ENCODE measurements at regions not wholly inside any gene's neighbourhood (a gene's known extent, or its start where the extent isn't known, plus 50 kb on each side); places are given as distances from the start of the nearest gene placed in this dataset.
A peak's percentile ranks its signal among the peaks of the same experiment; 100 is the strongest.

- TF ChIP-seq USF1 (IDR thresholded peaks at IDR 0.05) = no peak
- no peak for TF ChIP-seq EP300 (IDR thresholded peaks at IDR 0.05; ENCODE audit: borderline replicate concordance)
- TF ChIP-seq RAD21 (IDR thresholded peaks at IDR 0.05; ENCODE audit: low read depth) = no peak
- no peak for TF ChIP-seq FOXM1 (IDR thresholded peaks at IDR 0.05; ENCODE audit: borderline replicate concordance, low read depth)
- no peak for TF ChIP-seq CEBPB (IDR thresholded peaks at IDR 0.05)
- no peak for TF ChIP-seq ZBTB7A (IDR thresholded peaks at IDR 0.05; ENCODE audit: low read depth)
- TF ChIP-seq TCF12 (IDR thresholded peaks at IDR 0.05; ENCODE audit: low read depth) = no peak
- TF ChIP-seq EGR1 (IDR thresholded peaks at IDR 0.05) = no peak
- TF ChIP-seq YY1 (IDR thresholded peaks at IDR 0.05; ENCODE audit: low read depth) = no peak
- no peak for TF ChIP-seq REST (IDR thresholded peaks at IDR 0.05; ENCODE audit: low read depth)
- TF ChIP-seq NFIC (IDR thresholded peaks at IDR 0.05) = no peak
- no peak for TF ChIP-seq TEAD4 (IDR thresholded peaks at IDR 0.05)
- TF ChIP-seq CREB1 (IDR thresholded peaks at IDR 0.05; ENCODE audit: low read depth) = no peak
- no peak for TF ChIP-seq TAF1 (IDR thresholded peaks at IDR 0.05; ENCODE audit: low read depth)
- TF ChIP-seq, protein P1, sequence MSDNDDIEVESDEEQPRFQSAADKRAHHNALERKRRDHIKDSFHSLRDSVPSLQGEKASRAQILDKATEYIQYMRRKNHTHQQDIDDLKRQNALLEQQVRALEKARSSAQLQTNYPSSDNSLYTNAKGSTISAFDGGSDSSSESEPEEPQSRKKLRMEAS (IDR thresholded peaks at IDR 0.05) = no peak
Measured at GRCh38 chr16:58850019-58850677, 116.0 kb upstream of the GOT2 start.

DNA sequence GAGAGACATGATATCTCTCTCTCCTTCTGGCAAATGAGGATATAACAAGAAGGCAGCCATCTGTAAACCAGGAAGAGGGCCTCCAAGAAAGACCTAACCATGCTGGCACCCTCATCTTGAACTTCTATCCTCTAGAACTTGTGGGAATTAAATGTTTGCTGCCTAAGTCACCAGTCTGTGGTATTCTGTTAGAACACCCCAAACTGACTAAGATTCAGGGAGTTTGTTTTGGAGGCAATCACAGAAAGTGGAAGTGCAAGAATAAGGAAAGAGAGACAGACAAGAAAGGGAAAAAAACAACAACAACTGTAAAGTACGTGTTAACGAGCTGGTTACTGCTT, 114.5 kb upstream of the GOT2 start:
- no peak for TF ChIP-seq ZBTB7A (IDR thresholded peaks at IDR 0.05; ENCODE audit: low read depth)
- TF ChIP-seq TEAD4 (IDR thresholded peaks at IDR 0.05) = no peak
- no peak for TF ChIP-seq TCF12 (IDR thresholded peaks at IDR 0.05; ENCODE audit: low read depth)
- TF ChIP-seq CREB1 (IDR thresholded peaks at IDR 0.05; ENCODE audit: low read depth) = no peak
- TF ChIP-seq REST (IDR thresholded peaks at IDR 0.05; ENCODE audit: low read depth) = no peak
- TF ChIP-seq EGR1 (IDR thresholded peaks at IDR 0.05) = no peak
- TF ChIP-seq RAD21 (IDR thresholded peaks at IDR 0.05; ENCODE audit: low read depth) = no peak
- no peak for TF ChIP-seq CEBPB (IDR thresholded peaks at IDR 0.05)
- TF ChIP-seq NFIC (IDR thresholded peaks at IDR 0.05) = no peak
- TF ChIP-seq YY1 (IDR thresholded peaks at IDR 0.05; ENCODE audit: low read depth) = no peak
- TF ChIP-seq USF1 (IDR thresholded peaks at IDR 0.05) = no peak
- TF ChIP-seq FOXM1 (IDR thresholded peaks at IDR 0.05; ENCODE audit: borderline replicate concordance, low read depth) = no peak
- TF ChIP-seq, protein P1 (IDR thresholded peaks at IDR 0.05) = no peak
- no peak for TF ChIP-seq EP300 (IDR thresholded peaks at IDR 0.05; ENCODE audit: borderline replicate concordance)

DNA sequence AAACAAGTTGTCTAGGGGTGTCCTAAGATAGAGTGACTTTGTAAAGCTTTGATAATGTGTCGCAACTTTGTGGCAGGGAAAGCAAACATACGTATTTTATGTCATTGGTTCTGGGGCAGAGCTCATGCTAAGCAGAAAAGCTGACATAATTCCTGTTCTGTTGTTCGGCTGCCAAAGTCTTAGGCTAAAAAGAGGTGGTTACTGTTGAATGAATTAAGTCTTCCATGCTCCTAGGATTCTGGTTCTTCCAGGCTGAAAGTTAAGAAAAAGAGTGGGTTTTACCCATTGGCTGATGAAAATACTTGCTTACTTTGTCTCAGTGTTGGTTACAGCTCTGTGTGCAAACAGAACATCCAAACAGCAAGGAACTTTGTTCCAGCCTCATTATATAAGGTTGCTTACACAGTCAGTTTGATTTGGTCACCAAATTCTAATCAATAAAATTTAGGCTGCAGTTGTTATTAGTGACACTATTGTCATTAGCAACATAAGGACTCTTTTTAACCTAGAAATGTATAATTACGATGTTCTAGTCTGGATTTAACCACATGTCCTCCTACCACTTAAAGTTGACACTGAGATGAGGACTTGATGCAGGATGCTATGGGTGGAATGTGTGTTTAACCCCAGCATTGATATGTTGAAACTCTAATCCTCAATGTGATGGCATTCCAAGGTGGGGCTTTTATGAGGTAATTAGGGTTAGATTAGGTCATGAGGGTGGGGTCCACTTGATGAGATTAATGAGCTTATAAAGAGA, 114.0 kb upstream of the GOT2 start:
- TF ChIP-seq CEBPB (IDR thresholded peaks at IDR 0.05) (no peak), RAD21 (IDR thresholded peaks at IDR 0.05; ENCODE audit: low read depth) (no peak), REST (IDR thresholded peaks at IDR 0.05; ENCODE audit: low read depth) (no peak), NFIC (IDR thresholded peaks at IDR 0.05) (no peak), TAF1 (IDR thresholded peaks at IDR 0.05; ENCODE audit: low read depth) (no peak), ZBTB7A (IDR thresholded peaks at IDR 0.05; ENCODE audit: low read depth) (no peak), TCF12 (IDR thresholded peaks at IDR 0.05; ENCODE audit: low read depth) (no peak), YY1 (IDR thresholded peaks at IDR 0.05; ENCODE audit: low read depth) (no peak)

GRCh38 chr16:58843675-58844074, 109.6 kb upstream of the GOT2 start:
- TF ChIP-seq RAD21 (IDR thresholded peaks at IDR 0.05; ENCODE audit: low read depth) (peak; percentile 44), CEBPB (IDR thresholded peaks at IDR 0.05) (no peak)
